ENCODE measurements at regions not wholly inside any gene's neighbourhood (a gene's known extent, or its start where the extent isn't known, plus 50 kb on each side); places are given as distances from the start of the nearest gene placed in this dataset.

- TF ChIP-seq ZBED1 (IDR thresholded peaks at IDR 0.05; ENCODE audit: borderline replicate concordance): no peak
- TF ChIP-seq POU2F2 (IDR thresholded peaks at IDR 0.05; ENCODE audit: borderline replicate concordance, low read depth, low read length): no peak
- no peak for TF ChIP-seq HSF1 (IDR thresholded peaks at IDR 0.05; ENCODE audit: low read depth, low read length)
- no peak for TF ChIP-seq RUNX3 (IDR thresholded peaks at IDR 0.05; ENCODE audit: low read length)
- TF ChIP-seq MYB (IDR thresholded peaks at IDR 0.05; ENCODE audit: borderline replicate concordance, low read depth, low read length): no peak
Measured at GRCh38 chr4:127344071-127344470, 288.7 kb upstream of the INTU start (continued).

- Histone ChIP-seq H3K79me2 (ENCODE audit: control insufficient read depth, insufficient read depth, low read length) (no peaks in the 10 kb centered on the region), H3K4me2 (ENCODE audit: control insufficient read depth, insufficient read depth) (no peak overlapping the region), H3K27me3 (replicated peaks in 1 of 2; ENCODE audit: control insufficient read depth in 2 of 2, insufficient read depth in 2 of 2, low read length in 1 of 2) (no peaks in the 10 kb centered on the region), H2AFZ (ENCODE audit: control insufficient read depth, low read depth, low read length) (no peak overlapping the region), H3K4me1 (ENCODE audit: control insufficient read depth, insufficient read depth, low read length) (no peaks in the 10 kb centered on the region), H4K20me1 (ENCODE audit: control insufficient read depth, insufficient read depth) (no peaks in the 10 kb centered on the region), H3K9ac (ENCODE audit: control insufficient read depth, insufficient read depth, low read length) (no peak overlapping the region), H3K27ac (ENCODE audit: control insufficient read depth, insufficient read depth) (no peak overlapping the region), H3K4me3 (no peak overlapping the region), H3K36me3 (ENCODE audit: control insufficient read depth in 2 of 2, insufficient read depth in 2 of 2, low read length in 1 of 2) (no peaks in the 10 kb centered on the region), H3K9me3 (replicated peaks; ENCODE audit: control insufficient read depth, insufficient read depth, low read length) (no peaks in the 10 kb centered on the region)
- intact Hi-C loops (cut with micrococcal nuclease; ENCODE audit: unreplicated experiment): no loop called here
- ChIA-PET POLR2A (no interaction called here), RAD21 (ENCODE audit: unreplicated experiment) (no interaction called here), CTCF (interaction anchor here (0.7 kb wide), 1 partner anchor 1124 kb away, joined by 3 read pairs; no protein-coding TSS in a partner anchor), SMC1A (ENCODE audit: uncharacterized antibody, unreplicated experiment) (no interaction called here)
- 38% methylated on average over 2 of the region's 2 CpGs for WGBS (ENCODE audit: insufficient coverage, insufficient replicate concordance, low lambda C conversion rate, missing lambda C conversion rate)
- ATAC-seq (no peak), FAIRE-seq (no peak), DNase-seq (ENCODE audit: low read depth, low spot score) (no peak)
- in situ Hi-C loops (cut with MboI): no loop called here
- BruUV-seq (replicated peaks): no TSS peak
- TF ChIP-seq USF1 (IDR thresholded peaks at IDR 0.05; ENCODE audit: borderline replicate concordance, extremely low read length, insufficient read depth, low read depth, low read length) (no peak), YY1 (IDR thresholded peaks at IDR 0.05; ENCODE audit: low read depth, low read length) (no peak), CBX3 (IDR thresholded peaks at IDR 0.05; ENCODE audit: borderline replicate concordance, low read depth) (no peak), EGR1 (IDR thresholded peaks at IDR 0.05; ENCODE audit: borderline replicate concordance in 1 of 2, low read depth in 2 of 2, low read length in 2 of 2) (no peak), MAX (IDR thresholded peaks at IDR 0.05; ENCODE audit: low read depth, low read length) (no peak), PRDM15 (CRISPR knock-in tag; IDR thresholded peaks at IDR 0.05) (no peak), IRF5 (IDR thresholded peaks at IDR 0.05; ENCODE audit: borderline replicate concordance) (no peak), ASH2L (IDR thresholded peaks at IDR 0.05; ENCODE audit: borderline replicate concordance, low read depth) (no peak), SMC3 (IDR thresholded peaks at IDR 0.05; ENCODE audit: borderline replicate concordance, low read length) (no peak)
Measured at GRCh38 chr4:127347936-127348335, 284.8 kb upstream of the INTU start.
